ENCODE measurements at regions not wholly inside any gene's neighbourhood (a gene's known extent, or its start where the extent isn't known, plus 50 kb on each side); places are given as distances from the start of the nearest gene placed in this dataset.

GRCh38 chr1:194024659-194025058 is 838.2 kb upstream of the B3GALT2 start:
- 0% methylated on average over 2 of the region's 2 CpGs for WGBS (ENCODE audit: insufficient coverage, insufficient replicate concordance, low lambda C conversion rate, missing lambda C conversion rate)
- Histone ChIP-seq H3K4me1 (ENCODE audit: control insufficient read depth, insufficient read depth, low read length) (no peaks in the 10 kb centered on the region), H3K4me2 (ENCODE audit: control insufficient read depth, insufficient read depth) (no peak overlapping the region), H3K4me3 (no peak overlapping the region), H3K9ac (ENCODE audit: control insufficient read depth, insufficient read depth, low read length) (no peak overlapping the region), H2AFZ (ENCODE audit: control insufficient read depth, low read depth, low read length) (no peak overlapping the region), H4K20me1 (ENCODE audit: control insufficient read depth, insufficient read depth) (no peaks in the 10 kb centered on the region), H3K27me3 (replicated peaks in 1 of 2; ENCODE audit: control insufficient read depth in 2 of 2, insufficient read depth in 2 of 2, low read length in 1 of 2) (no peaks in the 10 kb centered on the region), H3K27ac (ENCODE audit: control insufficient read depth, insufficient read depth) (no peak overlapping the region), H3K79me2 (ENCODE audit: control insufficient read depth, insufficient read depth, low read length) (no peaks in the 10 kb centered on the region), H3K9me3 (replicated peaks; ENCODE audit: control insufficient read depth, insufficient read depth, low read length) (no peaks in the 10 kb centered on the region), H3K36me3 (ENCODE audit: control insufficient read depth in 2 of 2, insufficient read depth in 2 of 2, low read length in 1 of 2) (no peaks in the 10 kb centered on the region)
- no TSS peak for BruUV-seq (replicated peaks)
- POLR2A ChIA-PET, result no interaction called here
- SMC1A ChIA-PET (ENCODE audit: uncharacterized antibody, unreplicated experiment), result no interaction called here
- intact Hi-C loops (cut with micrococcal nuclease; ENCODE audit: unreplicated experiment) (no loop called here), in situ Hi-C loops (cut with MboI) (no loop called here)
- FAIRE-seq (no peak), ATAC-seq (no peak), DNase-seq (ENCODE audit: low read depth, low spot score) (no peak)
- CTCF ChIA-PET, result no interaction called here
- RAD21 ChIA-PET (ENCODE audit: unreplicated experiment), result no interaction called here
- TF ChIP-seq PBX3 (IDR thresholded peaks at IDR 0.05; ENCODE audit: insufficient replicate concordance, low read depth, low read length), result no peak
- no peak for TF ChIP-seq SRF (IDR thresholded peaks at IDR 0.05; ENCODE audit: low read depth in 2 of 2, low read length in 2 of 2)
- TF ChIP-seq WRNIP1 (IDR thresholded peaks at IDR 0.05; ENCODE audit: borderline replicate concordance, low read depth, low read length), result no peak
- no peak for TF ChIP-seq MTA3 (IDR thresholded peaks at IDR 0.05; ENCODE audit: borderline replicate concordance, low read length)
- no peak for TF ChIP-seq TBL1XR1 (IDR thresholded peaks at IDR 0.05; ENCODE audit: low read depth, low read length)
- TF ChIP-seq SIX5 (IDR thresholded peaks at IDR 0.05; ENCODE audit: low read depth, low read length, severe bottlenecking), result no peak
- TF ChIP-seq ATF3 (IDR thresholded peaks at IDR 0.05; ENCODE audit: borderline replicate concordance, extremely low read depth, low read depth, low read length), result no peak
- TF ChIP-seq ZBTB40 (IDR thresholded peaks at IDR 0.05; ENCODE audit: borderline replicate concordance), result no peak
- no peak for TF ChIP-seq GATAD2B (conservative IDR thresholded peaks at IDR 0.05; ENCODE audit: low read depth)
- TF ChIP-seq SMAD5 (IDR thresholded peaks at IDR 0.05; ENCODE audit: low read depth), result no peak
- TF ChIP-seq TCF3 (IDR thresholded peaks at IDR 0.05; ENCODE audit: borderline replicate concordance, insufficient read depth, low read depth, low read length), result no peak
- no peak for TF ChIP-seq BHLHE40 (IDR thresholded peaks at IDR 0.05; ENCODE audit: borderline replicate concordance in 1 of 2, low read depth in 2 of 2, low read length in 1 of 2)
- no peak for TF ChIP-seq RUNX3 (IDR thresholded peaks at IDR 0.05; ENCODE audit: low read length)
- TF ChIP-seq PAX8 (IDR thresholded peaks at IDR 0.05), result no peak
- no peak for TF ChIP-seq EGR1 (IDR thresholded peaks at IDR 0.05; ENCODE audit: borderline replicate concordance in 1 of 2, low read depth in 2 of 2, low read length in 2 of 2)
- TF ChIP-seq CHD2 (IDR thresholded peaks at IDR 0.05; ENCODE audit: borderline replicate concordance, low read depth, low read length), result no peak
- TF ChIP-seq BCL3 (IDR thresholded peaks at IDR 0.05; ENCODE audit: borderline replicate concordance, insufficient read depth, low read depth, low read length, poor library complexity, severe bottlenecking), result no peak
- no peak for TF ChIP-seq SUZ12 (IDR thresholded peaks at IDR 0.05; ENCODE audit: unreplicated experiment)
- TF ChIP-seq NFYA (IDR thresholded peaks at IDR 0.05; ENCODE audit: borderline replicate concordance, low read depth, low read length), result no peak
